ENCODE measurements at regions not wholly inside any gene's neighbourhood (a gene's known extent, or its start where the extent isn't known, plus 50 kb on each side); places are given as distances from the start of the nearest gene placed in this dataset.

DNA sequence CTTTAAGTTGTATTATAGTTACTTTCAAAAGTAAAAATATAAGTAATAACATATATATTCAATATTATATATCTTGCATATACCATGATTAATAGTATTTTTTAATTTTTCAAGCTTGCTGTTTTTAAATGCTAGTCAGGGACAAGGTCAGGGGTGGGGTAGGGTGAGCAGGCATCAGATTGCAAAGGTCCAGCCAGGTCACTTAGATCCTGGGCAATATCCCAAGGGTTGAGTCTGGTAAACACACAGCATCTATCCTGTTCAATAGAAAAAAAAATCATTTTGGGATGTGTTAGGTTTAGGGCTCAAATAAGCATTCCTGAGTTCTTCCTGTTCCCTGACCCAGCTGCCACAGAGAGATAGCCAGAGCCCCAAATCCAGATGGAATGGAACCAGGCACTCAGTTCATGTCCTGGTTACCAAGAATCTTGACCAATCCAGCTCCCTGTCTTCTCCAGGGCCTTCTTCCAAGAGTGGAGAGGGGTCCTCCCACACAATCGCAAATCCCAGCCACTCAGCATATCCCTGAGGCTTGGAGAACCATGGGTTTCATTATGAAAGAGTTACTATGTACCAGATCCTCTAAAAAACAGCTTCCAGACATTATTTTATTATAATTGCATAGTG is 134.9 kb upstream of the TOP1 start:
- Histone ChIP-seq H4K20me1 (ENCODE audit: low read length) (no peaks in the 10 kb centered on the region), H3K27ac (ENCODE audit: low read length) (no peak overlapping the region), H3K36me3 (ENCODE audit: low read depth, low read length) (no peaks in the 10 kb centered on the region), H2AFZ (ENCODE audit: low read length) (no peak overlapping the region), H3K9me3 (ENCODE audit: low read length) (no peaks in the 10 kb centered on the region), H3K79me2 (ENCODE audit: low read length) (no peaks in the 10 kb centered on the region), H3K27me3 (ENCODE audit: low read length) (peaks cover 32% of the 10 kb centered on the region; the same call in 1 of the 2 replicates), H3K4me1 (ENCODE audit: insufficient read depth, low read length) (no peaks in the 10 kb centered on the region), H3F3A (ENCODE audit: low read length, unreplicated experiment) (no peaks in the 10 kb centered on the region), H3K4me3 (ENCODE audit: low read length) (no peak overlapping the region), H3K9me2 (replicated peaks; ENCODE audit: low read length) (no peaks in the 10 kb centered on the region), H3K9ac (ENCODE audit: low read length) (no peak overlapping the region), H3K4me2 (ENCODE audit: low read length) (no peak overlapping the region)
- TF ChIP-seq, protein P1, sequence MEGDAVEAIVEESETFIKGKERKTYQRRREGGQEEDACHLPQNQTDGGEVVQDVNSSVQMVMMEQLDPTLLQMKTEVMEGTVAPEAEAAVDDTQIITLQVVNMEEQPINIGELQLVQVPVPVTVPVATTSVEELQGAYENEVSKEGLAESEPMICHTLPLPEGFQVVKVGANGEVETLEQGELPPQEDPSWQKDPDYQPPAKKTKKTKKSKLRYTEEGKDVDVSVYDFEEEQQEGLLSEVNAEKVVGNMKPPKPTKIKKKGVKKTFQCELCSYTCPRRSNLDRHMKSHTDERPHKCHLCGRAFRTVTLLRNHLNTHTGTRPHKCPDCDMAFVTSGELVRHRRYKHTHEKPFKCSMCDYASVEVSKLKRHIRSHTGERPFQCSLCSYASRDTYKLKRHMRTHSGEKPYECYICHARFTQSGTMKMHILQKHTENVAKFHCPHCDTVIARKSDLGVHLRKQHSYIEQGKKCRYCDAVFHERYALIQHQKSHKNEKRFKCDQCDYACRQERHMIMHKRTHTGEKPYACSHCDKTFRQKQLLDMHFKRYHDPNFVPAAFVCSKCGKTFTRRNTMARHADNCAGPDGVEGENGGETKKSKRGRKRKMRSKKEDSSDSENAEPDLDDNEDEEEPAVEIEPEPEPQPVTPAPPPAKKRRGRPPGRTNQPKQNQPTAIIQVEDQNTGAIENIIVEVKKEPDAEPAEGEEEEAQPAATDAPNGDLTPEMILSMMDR (conservative IDR thresholded peaks at IDR 0.05; ENCODE audit: low read depth, low read length), result no peak
- no peak for TF ChIP-seq EZH2 (IDR thresholded peaks at IDR 0.05; ENCODE audit: low read length, unreplicated experiment)
- TF ChIP-seq EZH2phosphoT487 (IDR thresholded peaks at IDR 0.05; ENCODE audit: borderline replicate concordance, low read length), result no peak
- ATAC-seq, result no peak
- DNase-seq, result no peak
- ChIA-PET CTCF (no interaction called here), POLR2A (ENCODE audit: unreplicated experiment) (no interaction called here)
- BruUV-seq (replicated peaks), result no TSS peak
- intact Hi-C loops (cut with micrococcal nuclease), result no loop called here

DNA sequence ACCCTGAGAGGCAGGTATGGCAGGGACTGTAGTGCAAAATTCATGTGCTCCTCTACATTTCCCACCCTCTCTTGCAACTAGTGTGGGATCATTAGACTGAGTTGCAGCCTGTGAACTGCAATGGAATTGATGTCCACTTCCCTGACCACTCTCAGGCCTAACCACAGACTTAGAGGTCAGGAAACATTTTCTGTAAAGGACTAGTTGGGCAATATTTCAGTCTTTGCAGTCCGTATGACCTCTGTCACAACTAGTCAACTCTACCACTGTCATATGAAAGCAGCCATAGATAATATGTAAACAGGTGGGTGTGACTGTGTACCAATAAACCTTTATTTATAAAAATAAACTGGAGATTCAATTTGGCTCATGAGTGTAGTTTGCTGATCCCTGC is 134.4 kb upstream of the TOP1 start:
- no TSS peak for BruUV-seq (replicated peaks)
- Histone ChIP-seq H3K9me3 (ENCODE audit: low read length) (no peaks in the 10 kb centered on the region), H3K79me2 (ENCODE audit: low read length) (no peaks in the 10 kb centered on the region), H3K4me3 (ENCODE audit: low read length) (no peak overlapping the region), H4K20me1 (ENCODE audit: low read length) (no peaks in the 10 kb centered on the region), H3K4me2 (ENCODE audit: low read length) (no peak overlapping the region), H3K36me3 (ENCODE audit: low read depth, low read length) (no peaks in the 10 kb centered on the region), H3K4me1 (ENCODE audit: insufficient read depth, low read length) (no peaks in the 10 kb centered on the region), H3K9me2 (replicated peaks; ENCODE audit: low read length) (no peaks in the 10 kb centered on the region), H3K27ac (ENCODE audit: low read length) (no peak overlapping the region), H3F3A (ENCODE audit: low read length, unreplicated experiment) (no peaks in the 10 kb centered on the region), H3K9ac (ENCODE audit: low read length) (no peak overlapping the region), H3K27me3 (ENCODE audit: low read length) (peaks cover 33% of the 10 kb centered on the region; the same call in 1 of the 2 replicates), H2AFZ (ENCODE audit: low read length) (no peak overlapping the region)
- no peak for DNase-seq
- intact Hi-C loops (cut with micrococcal nuclease), result no loop called here
- POLR2A ChIA-PET (ENCODE audit: unreplicated experiment), result no interaction called here
- ATAC-seq, result no peak
- TF ChIP-seq EZH2 (IDR thresholded peaks at IDR 0.05; ENCODE audit: low read length, unreplicated experiment) (no peak), EZH2phosphoT487 (IDR thresholded peaks at IDR 0.05; ENCODE audit: borderline replicate concordance, low read length) (no peak)
- TF ChIP-seq, protein P1 (conservative IDR thresholded peaks at IDR 0.05; ENCODE audit: low read depth, low read length), result no peak
- CTCF ChIA-PET, result interaction anchor here (1.1 kb wide), 1 partner anchor 52 kb away, joined by 3 read pairs; no protein-coding TSS in a partner anchor

DNA sequence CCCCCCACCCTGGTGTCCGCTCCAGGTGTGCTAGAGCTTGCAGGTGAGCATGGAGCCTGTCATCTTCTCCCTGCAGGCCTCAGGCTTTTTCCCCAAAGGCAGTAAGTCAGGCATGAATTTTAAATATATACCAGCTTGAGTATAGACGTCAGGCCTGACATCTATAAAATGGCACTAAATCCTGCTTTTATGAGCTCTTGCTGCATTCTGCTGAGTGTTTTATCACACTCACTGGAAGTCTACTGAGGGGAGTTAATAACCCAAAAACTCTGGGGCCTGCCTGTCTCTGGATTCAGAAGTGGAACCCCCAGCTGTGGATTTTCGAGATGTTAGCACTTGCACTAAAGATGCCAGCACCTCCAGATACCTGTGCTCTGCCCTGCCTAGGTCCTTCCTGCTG is 133.4 kb upstream of the TOP1 start:
- Histone ChIP-seq H3K27ac (ENCODE audit: low read length) (no peak overlapping the region), H3F3A (ENCODE audit: low read length, unreplicated experiment) (no peaks in the 10 kb centered on the region), H3K9ac (ENCODE audit: low read length) (no peak overlapping the region), H3K4me2 (ENCODE audit: low read length) (no peak overlapping the region), H3K27me3 (ENCODE audit: low read length) (peaks cover 41% of the 10 kb centered on the region), H3K4me1 (ENCODE audit: insufficient read depth, low read length) (no peaks in the 10 kb centered on the region), H3K36me3 (ENCODE audit: low read depth, low read length) (no peaks in the 10 kb centered on the region), H4K20me1 (ENCODE audit: low read length) (no peaks in the 10 kb centered on the region), H3K79me2 (ENCODE audit: low read length) (no peaks in the 10 kb centered on the region), H3K4me3 (ENCODE audit: low read length) (no peak overlapping the region), H3K9me2 (replicated peaks; ENCODE audit: low read length) (no peaks in the 10 kb centered on the region), H2AFZ (ENCODE audit: low read length) (no peak overlapping the region), H3K9me3 (ENCODE audit: low read length) (no peaks in the 10 kb centered on the region)
- DNase-seq, result no peak
- ChIA-PET CTCF (interaction anchor here (1.1 kb wide), 1 partner anchor 51 kb away, joined by 3 read pairs; no protein-coding TSS in a partner anchor), POLR2A (ENCODE audit: unreplicated experiment) (no interaction called here)
- no peak for ATAC-seq
- BruUV-seq (replicated peaks), result no TSS peak
- intact Hi-C loops (cut with micrococcal nuclease), result no loop called here
- TF ChIP-seq EZH2 (IDR thresholded peaks at IDR 0.05; ENCODE audit: low read length, unreplicated experiment), result no peak
- no peak for TF ChIP-seq EZH2phosphoT487 (IDR thresholded peaks at IDR 0.05; ENCODE audit: borderline replicate concordance, low read length)
- TF ChIP-seq, protein P1 (conservative IDR thresholded peaks at IDR 0.05; ENCODE audit: low read depth, low read length), result no peak
